Esophagus squamous epithelium (tissue), 5 donors: ENCODE measurements at regions not wholly inside any gene's neighbourhood (a gene's known extent, or its start where the extent isn't known, plus 50 kb on each side); places are given as distances from the start of the nearest gene placed in this dataset.
"Not testable (repeated sequence)": the region's sequence is repeated elsewhere in the genome, so short reads cannot be mapped to it uniquely, and the experiment has no call there.

Experiments
- DNase-seq: peaks from one replicate; lab custom pipeline; 2025; lab: John Stamatoyannopoulos, UW
- H3K27ac ChIP-seq, 4 donors: fragments of 200-600 bp; sonication (generic); one replicate each; pipeline ENCODE4 v1.5.1; 2016 to 2019; ENCODE audit warnings: mild to moderate bottlenecking in 1 of 4
- H3K27me3 ChIP-seq, 4 donors: fragments of 200-600 bp; sonication (generic); 1 replicate in 3 of 4; 2 replicates in 1 of 4; pipeline versions ENCODE4 v1.5.1 to v1.6.0; 2017 to 2021; ENCODE audit warnings: antibody characterized with exemption in 1 of 4
- H3K36me3 ChIP-seq, 3 donors: fragments of 200-600 bp; sonication (generic); one replicate each; pipeline ENCODE4 v1.5.1; 2016 to 2019
- H3K4me1 ChIP-seq, 3 donors: fragments of 200-600 bp; sonication (generic); one replicate each; pipeline ENCODE4 v1.5.1; 2017 to 2019
- H3K4me3 ChIP-seq, 4 donors: fragments of 200-600 bp; sonication (generic); 1 replicate in 3 of 4; 2 replicates in 1 of 4; pipeline ENCODE4 v1.5.1; 2016 to 2019; ENCODE audit warnings: mild to moderate bottlenecking in 2 of 4, moderate library complexity in 1 of 4
- H3K9me3 ChIP-seq, 3 donors: fragments of 200-600 bp; sonication (generic); one replicate each; pipeline ENCODE4 v1.5.1; 2016 to 2019
- CTCF ChIP-seq, 6 experiments: fragments of 450-650 bp in 4 of 6; fragments of 200-600 bp in 2 of 6; sonication (generic) in 2 of 6; IDR thresholded peaks; one replicate each; pipeline ENCODE4 v1.5.1; 2016 to 2019; ENCODE audit warnings: antibody characterized with exemption in 6 of 6, mild to moderate bottlenecking in 4 of 6, moderate library complexity in 4 of 6
- POLR2A ChIP-seq, 4 donors: fragments of 450-650 bp; IDR thresholded peaks; one replicate each; pipeline ENCODE4 v1.6.1; 2017; ENCODE audit warnings: antibody characterized with exemption in 4 of 4, mild to moderate bottlenecking in 4 of 4, moderate library complexity in 3 of 4
- WGBS, 2 donors: methylation state at CpG; one replicate each; pipeline ENCODE4 v1.1.5; 2018; 5-methylcytosine and 5-hydroxymethylcytosine counted together
- intact Hi-C: fragments of 100-400 bp; cut with DNase I; formaldehyde crosslinking; loops from one replicate; pipeline ENCODE4 v1.15.0; 2022
- donor health status: DM: yes; HTN: yes; CAD: no.

- intact Hi-C loops: no loop called here
- Histone ChIP-seq H3K27me3 (no peaks in the 10 kb centered on the region), H3K9me3 (no peaks in the 10 kb centered on the region), H3K4me1 (no peaks in the 10 kb centered on the region), H3K27ac (no peak overlapping the region), H3K36me3 (no peaks in the 10 kb centered on the region), H3K4me3 (no peak overlapping the region)
- DNase-seq: no peak
- no peak for TF ChIP-seq POLR2A (IDR thresholded peaks at IDR 0.05)
- TF ChIP-seq CTCF (IDR thresholded peaks at IDR 0.05): no peak
- WGBS, 2 donors: 86 to 89% methylated on average over 2 of the region's 2 CpGs
Measured at GRCh38 chr7:13725591-13725990, 263.9 kb downstream of the ETV1 start.

- TF ChIP-seq POLR2A (IDR thresholded peaks at IDR 0.05) (no peak), CTCF (IDR thresholded peaks at IDR 0.05) (no peak)
- no peak for DNase-seq
- WGBS, 2 donors: 64 to 83% methylated on average over 2 of the region's 2 CpGs
- intact Hi-C loops: no loop called here
- Histone ChIP-seq H3K36me3 (no peaks in the 10 kb centered on the region), H3K4me3 (no peak overlapping the region), H3K4me1 (no peaks in the 10 kb centered on the region), H3K27me3 (no peaks in the 10 kb centered on the region), H3K9me3 (no peaks in the 10 kb centered on the region), H3K27ac (no peak overlapping the region)
Measured at GRCh38 chr7:13727279-13727678, 262.2 kb downstream of the ETV1 start.

- intact Hi-C loops: no loop called here
- Histone ChIP-seq H3K9me3 (no peaks in the 10 kb centered on the region), H3K27me3 (no peaks in the 10 kb centered on the region), H3K27ac (no peak overlapping the region), H3K36me3 (no peaks in the 10 kb centered on the region), H3K4me3 (no peak overlapping the region), H3K4me1 (no peaks in the 10 kb centered on the region)
- WGBS, 2 donors: 93 to 96% methylated on average over 2 of the region's 2 CpGs
- no peak for DNase-seq
- no peak for TF ChIP-seq CTCF (IDR thresholded peaks at IDR 0.05)
- no peak for TF ChIP-seq POLR2A (IDR thresholded peaks at IDR 0.05)
Measured at GRCh38 chr7:13727751-13728150, 261.7 kb downstream of the ETV1 start.

GRCh38 chr7:13728430-13728829 lies 261.0 kb downstream of the ETV1 start:
- DNase-seq, intact Hi-C loops, H3K27ac ChIP-seq, H3K36me3 ChIP-seq, H3K9me3 ChIP-seq, H3K4me1 ChIP-seq, H3K27me3 ChIP-seq, H3K4me3 ChIP-seq: not testable (repeated sequence)
- 71 to 93% methylated on average over 4 of the region's 4 CpGs for WGBS, 2 donors

- no peak for TF ChIP-seq POLR2A (IDR thresholded peaks at IDR 0.05)
- no peak for TF ChIP-seq CTCF (IDR thresholded peaks at IDR 0.05)
- Histone ChIP-seq H3K4me3 (no peak overlapping the region), H3K27ac (no peak overlapping the region), H3K9me3 (no peaks in the 10 kb centered on the region), H3K4me1 (no peaks in the 10 kb centered on the region), H3K27me3 (no peaks in the 10 kb centered on the region), H3K36me3 (no peaks in the 10 kb centered on the region)
- intact Hi-C loops: no loop called here
- no peak for DNase-seq
Measured at GRCh38 chr7:13731643-13732042, 257.8 kb downstream of the ETV1 start.

- H3K4me1 ChIP-seq: no peaks in the 10 kb centered on the region
- no peaks in the 10 kb centered on the region for H3K36me3 ChIP-seq
- H3K27me3 ChIP-seq: no peaks in the 10 kb centered on the region
- no peak for DNase-seq
- no peak overlapping the region for H3K4me3 ChIP-seq
- 31 to 72% methylated on average over 2 of the region's 2 CpGs for WGBS, 2 donors
- intact Hi-C loops: no loop called here
- no peaks in the 10 kb centered on the region for H3K9me3 ChIP-seq
- no peak overlapping the region for H3K27ac ChIP-seq
- no peak for TF ChIP-seq CTCF (IDR thresholded peaks at IDR 0.05)
- TF ChIP-seq POLR2A (IDR thresholded peaks at IDR 0.05): no peak
Measured at GRCh38 chr7:13737563-13737962, 251.9 kb downstream of the ETV1 start.
